K562 (cell line): ENCODE measurements at regions not wholly inside any gene's neighbourhood (a gene's known extent, or its start where the extent isn't known, plus 50 kb on each side); places are given as distances from the start of the nearest gene placed in this dataset.

Source experiments
- ELF1 ChIP-seq: fragments of 200-800 bp; sonication (Bioruptor generic); IDR thresholded peaks from 2 replicates; pipeline ENCODE4 v1.6.1; 2016; ENCODE audit warnings: missing genetic modification characterization, missing compliant biosample characterization
- EZH2 ChIP-seq: IDR thresholded peaks from 2 replicates; pipeline ENCODE4 v1.6.1; 2012; ENCODE audit warnings: low read depth, mild to moderate bottlenecking, inconsistent platforms, low read length, borderline replicate concordance
- MYBL2 ChIP-seq, 2 experiments: fragments of 450-650 bp in 1 of 2; sonication (generic) in 1 of 2; formaldehyde crosslinking in 1 of 2; IDR thresholded peaks; 2 replicates each; pipeline versions ENCODE4 v1.6.1 to v1.8.1; 2017 to 2022; ENCODE audit warnings: borderline replicate concordance in 1 of 2, inconsistent platforms in 1 of 2, low read depth in 1 of 2, mild to moderate bottlenecking in 1 of 2, missing genetic modification reagents in 1 of 2, moderate library complexity in 1 of 2

DNA sequence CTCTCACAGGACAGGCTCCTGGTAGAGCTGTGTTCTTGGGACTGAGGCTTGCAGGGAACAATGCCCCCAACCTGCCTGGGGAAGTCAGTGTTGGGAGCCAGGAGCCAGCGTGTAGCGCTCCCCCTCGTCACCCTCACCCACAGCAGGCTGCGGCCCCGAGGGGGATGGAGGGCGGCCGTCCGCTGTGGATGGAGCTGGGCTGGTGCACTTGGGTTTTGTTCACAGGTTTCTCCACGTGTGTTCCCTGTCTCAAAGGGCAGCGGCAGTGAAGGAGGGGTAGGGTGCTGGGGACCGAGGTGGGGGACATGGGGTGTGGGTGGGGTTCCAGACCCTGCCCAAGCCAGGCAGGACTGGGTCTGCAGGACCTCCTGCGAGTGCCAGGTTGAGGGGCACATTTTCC lies 69.1 kb downstream of the RGS12 start:
- TF ChIP-seq MYBL2 (IDR thresholded peaks at IDR 0.05; ENCODE audit: low read depth) (no peak), MYBL2 (CRISPR knock-in tag; IDR thresholded peaks at IDR 0.05; ENCODE audit: borderline replicate concordance) (no peak), EZH2 (no peak), ELF1 (tag) (no peak)
